ENCODE measurements at regions not wholly inside any gene's neighbourhood (a gene's known extent, or its start where the extent isn't known, plus 50 kb on each side); places are given as distances from the start of the nearest gene placed in this dataset.

DNA sequence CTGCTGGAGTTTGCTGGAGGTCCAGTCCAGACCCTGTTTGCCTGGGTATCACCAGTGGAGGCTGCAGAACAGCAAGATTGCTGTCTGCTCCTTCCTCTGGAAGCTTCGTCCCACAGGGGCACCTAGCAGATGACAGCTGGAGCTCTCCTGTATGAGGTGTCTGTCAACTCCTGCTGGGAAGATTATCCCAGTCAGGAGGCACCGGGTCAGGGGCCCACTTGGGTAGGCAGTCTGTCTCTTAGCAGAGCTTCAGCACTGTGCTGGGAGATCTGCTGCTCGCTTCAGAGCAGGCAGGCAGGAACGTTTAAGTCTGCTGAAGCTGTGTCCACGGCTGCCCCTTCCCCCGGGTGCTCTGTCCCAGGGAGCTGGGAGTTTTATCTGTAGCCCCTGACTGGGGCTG lies 96.8 kb upstream of the SLC35F1 start:
- TF ChIP-seq, protein P1, sequence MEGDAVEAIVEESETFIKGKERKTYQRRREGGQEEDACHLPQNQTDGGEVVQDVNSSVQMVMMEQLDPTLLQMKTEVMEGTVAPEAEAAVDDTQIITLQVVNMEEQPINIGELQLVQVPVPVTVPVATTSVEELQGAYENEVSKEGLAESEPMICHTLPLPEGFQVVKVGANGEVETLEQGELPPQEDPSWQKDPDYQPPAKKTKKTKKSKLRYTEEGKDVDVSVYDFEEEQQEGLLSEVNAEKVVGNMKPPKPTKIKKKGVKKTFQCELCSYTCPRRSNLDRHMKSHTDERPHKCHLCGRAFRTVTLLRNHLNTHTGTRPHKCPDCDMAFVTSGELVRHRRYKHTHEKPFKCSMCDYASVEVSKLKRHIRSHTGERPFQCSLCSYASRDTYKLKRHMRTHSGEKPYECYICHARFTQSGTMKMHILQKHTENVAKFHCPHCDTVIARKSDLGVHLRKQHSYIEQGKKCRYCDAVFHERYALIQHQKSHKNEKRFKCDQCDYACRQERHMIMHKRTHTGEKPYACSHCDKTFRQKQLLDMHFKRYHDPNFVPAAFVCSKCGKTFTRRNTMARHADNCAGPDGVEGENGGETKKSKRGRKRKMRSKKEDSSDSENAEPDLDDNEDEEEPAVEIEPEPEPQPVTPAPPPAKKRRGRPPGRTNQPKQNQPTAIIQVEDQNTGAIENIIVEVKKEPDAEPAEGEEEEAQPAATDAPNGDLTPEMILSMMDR (conservative IDR thresholded peaks at IDR 0.05; ENCODE audit: low read depth, low read length), result no peak
- no peak overlapping the region for H3K4me3 ChIP-seq (ENCODE audit: low read depth, low read length)
- DNase-seq (ENCODE audit: low read depth), result no peak

DNA sequence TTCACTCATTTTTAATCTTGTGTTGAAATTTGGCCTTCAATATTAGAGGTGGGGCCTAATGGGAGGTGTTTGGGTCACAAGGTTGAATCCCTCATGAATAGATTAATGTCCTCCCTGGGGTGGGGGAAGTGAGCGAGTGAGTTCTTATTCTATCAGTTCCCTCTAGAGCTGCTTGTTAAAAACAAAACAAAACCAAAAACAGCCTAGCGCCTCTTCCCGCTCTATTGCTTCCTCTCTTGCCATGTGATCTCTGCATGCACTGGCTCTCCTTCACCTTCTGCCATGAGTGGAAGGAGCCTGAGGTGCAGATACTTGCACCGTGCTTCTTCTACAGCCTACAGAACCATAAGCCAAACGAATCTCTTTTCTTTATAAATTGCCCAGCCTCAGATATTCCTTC lies 89.6 kb upstream of the SLC35F1 start:
- H3K4me3 ChIP-seq (ENCODE audit: low read depth, low read length), result no peak overlapping the region
- DNase-seq (ENCODE audit: low read depth), result no peak
- TF ChIP-seq, protein P1 (conservative IDR thresholded peaks at IDR 0.05; ENCODE audit: low read depth, low read length), result no peak

DNA sequence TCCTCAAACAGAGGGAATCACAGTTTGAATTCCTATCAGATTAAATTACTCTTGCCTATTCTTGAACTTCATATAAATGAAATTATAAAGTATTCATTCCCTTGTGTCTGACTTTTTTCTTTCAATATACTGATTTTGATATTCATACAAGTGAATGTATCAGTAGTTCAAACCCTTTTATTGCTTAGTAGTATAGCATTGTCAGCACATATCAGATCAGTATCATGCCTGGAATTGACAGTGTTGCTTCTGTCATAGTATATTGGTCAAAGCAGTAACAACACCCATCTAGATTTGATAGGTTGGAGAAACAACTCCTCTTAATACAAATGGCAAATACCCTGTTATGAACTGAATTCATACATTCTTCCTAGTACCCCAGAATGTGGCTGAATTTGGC lies 89.1 kb upstream of the SLC35F1 start:
- no peak overlapping the region for H3K4me3 ChIP-seq (ENCODE audit: low read depth, low read length)
- no peak for DNase-seq (ENCODE audit: low read depth)
- TF ChIP-seq, protein P1 (conservative IDR thresholded peaks at IDR 0.05; ENCODE audit: low read depth, low read length), result no peak

DNA sequence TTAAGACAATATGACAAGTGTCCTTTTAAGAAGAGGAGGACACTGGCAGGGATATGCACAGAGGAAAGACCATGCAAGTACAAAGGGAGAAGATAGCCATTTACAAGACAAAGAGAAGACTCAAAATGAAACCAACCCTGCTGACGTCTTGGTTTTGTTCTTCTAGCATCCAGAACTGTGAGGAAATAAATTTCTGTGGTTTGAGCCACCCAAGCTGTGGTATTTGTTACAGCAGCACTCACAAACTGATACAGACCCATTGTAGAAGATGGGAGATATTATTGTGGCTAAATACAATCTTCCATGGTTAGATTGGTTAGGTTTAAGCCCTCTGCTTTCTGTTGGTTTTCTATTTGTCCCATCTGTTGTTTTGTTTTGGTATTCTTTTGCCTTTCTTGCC lies 88.6 kb upstream of the SLC35F1 start:
- no peak for DNase-seq (ENCODE audit: low read depth)
- TF ChIP-seq, protein P1 (conservative IDR thresholded peaks at IDR 0.05; ENCODE audit: low read depth, low read length), result no peak
- no peak overlapping the region for H3K4me3 ChIP-seq (ENCODE audit: low read depth, low read length)

DNA sequence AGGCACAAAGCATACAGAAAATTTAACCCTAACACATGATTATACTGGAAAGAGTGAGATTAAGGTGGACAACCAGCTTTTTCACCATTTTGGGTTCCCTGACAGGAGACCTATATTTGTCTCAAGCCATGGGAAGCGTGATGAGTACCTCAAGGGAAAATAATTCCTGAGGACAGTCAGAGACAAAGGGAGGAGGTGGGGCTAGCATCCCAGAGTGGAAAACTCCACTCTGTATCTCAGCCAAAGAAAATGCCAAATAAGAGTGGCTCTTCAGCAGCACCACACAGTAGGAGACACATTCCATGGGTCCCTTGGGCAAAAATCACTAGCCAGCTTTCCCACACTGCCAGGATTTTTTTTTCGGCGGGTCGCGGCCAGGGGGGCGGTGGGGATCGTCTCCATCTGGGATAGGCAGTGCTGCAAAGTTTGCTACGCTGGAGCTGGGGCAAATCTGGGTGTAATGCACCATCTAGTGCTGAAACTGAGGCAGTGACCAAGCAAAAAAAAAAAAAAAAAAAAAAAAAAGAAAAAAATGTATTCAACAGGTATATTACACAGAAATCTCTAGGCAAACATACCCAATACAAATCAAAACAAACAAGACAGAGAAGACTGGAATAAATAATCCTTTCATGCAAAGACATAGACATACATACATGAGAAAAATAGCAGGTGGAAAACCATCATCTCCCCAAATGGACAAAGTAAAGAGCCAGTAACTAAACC lies 77.3 kb upstream of the SLC35F1 start:
- DNase-seq (ENCODE audit: low read depth), result no peak
- H3K4me3 ChIP-seq (ENCODE audit: low read depth, low read length), result peak overlapping the region; percentile 31
- TF ChIP-seq, protein P1 (conservative IDR thresholded peaks at IDR 0.05; ENCODE audit: low read depth, low read length), result peak; percentile 64

DNA sequence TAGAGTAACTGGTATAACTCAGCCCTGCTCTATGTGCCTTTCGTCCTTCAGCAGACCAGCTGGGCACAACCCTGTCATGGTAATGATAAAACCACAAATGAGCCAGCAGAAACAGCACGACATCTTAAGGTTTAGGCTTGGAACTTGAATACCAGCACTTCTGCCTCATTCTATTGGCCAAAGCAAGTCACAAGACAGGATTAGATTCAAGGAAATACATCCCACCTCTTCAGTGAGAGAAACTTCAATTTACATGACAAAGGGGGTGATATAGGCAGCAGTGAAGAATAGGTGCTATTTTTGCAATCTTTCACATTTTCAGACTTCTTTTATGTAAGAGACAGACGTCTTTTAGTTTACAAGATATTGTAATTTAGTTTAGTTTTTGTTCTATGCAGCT lies 69.8 kb upstream of the SLC35F1 start:
- TF ChIP-seq, protein P1 (conservative IDR thresholded peaks at IDR 0.05; ENCODE audit: low read depth, low read length), result no peak
- no peak overlapping the region for H3K4me3 ChIP-seq (ENCODE audit: low read depth, low read length)
- DNase-seq (ENCODE audit: low read depth), result no peak

DNA sequence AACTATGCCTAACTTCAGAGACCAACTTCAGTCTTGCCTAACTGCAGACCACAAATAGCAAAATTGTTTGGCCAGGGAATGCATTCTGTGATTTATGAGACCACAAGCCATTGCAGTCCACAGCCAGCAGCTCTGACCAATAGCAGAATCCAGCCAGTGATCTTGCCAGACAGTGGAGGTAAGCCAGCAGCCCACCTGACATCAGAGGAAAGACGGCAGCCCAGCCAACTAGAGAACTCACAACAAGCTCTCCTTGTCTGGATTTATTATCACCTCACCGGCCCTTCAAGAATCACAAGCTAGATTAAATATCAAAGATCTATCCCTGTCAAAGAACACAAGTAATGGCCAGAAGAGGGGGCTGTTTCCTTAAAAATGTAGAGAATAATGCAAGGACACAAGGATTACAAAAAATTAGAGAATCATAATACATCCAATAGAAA lies 66.5 kb upstream of the SLC35F1 start:
- peak; percentile 25 for DNase-seq (ENCODE audit: low read depth)
- no peak overlapping the region for H3K4me3 ChIP-seq (ENCODE audit: low read depth, low read length)
- TF ChIP-seq, protein P1 (conservative IDR thresholded peaks at IDR 0.05; ENCODE audit: low read depth, low read length), result peak; percentile 53
